ENCODE measurements at regions not wholly inside any gene's neighbourhood (a gene's known extent, or its start where the extent isn't known, plus 50 kb on each side); places are given as distances from the start of the nearest gene placed in this dataset.

DNA sequence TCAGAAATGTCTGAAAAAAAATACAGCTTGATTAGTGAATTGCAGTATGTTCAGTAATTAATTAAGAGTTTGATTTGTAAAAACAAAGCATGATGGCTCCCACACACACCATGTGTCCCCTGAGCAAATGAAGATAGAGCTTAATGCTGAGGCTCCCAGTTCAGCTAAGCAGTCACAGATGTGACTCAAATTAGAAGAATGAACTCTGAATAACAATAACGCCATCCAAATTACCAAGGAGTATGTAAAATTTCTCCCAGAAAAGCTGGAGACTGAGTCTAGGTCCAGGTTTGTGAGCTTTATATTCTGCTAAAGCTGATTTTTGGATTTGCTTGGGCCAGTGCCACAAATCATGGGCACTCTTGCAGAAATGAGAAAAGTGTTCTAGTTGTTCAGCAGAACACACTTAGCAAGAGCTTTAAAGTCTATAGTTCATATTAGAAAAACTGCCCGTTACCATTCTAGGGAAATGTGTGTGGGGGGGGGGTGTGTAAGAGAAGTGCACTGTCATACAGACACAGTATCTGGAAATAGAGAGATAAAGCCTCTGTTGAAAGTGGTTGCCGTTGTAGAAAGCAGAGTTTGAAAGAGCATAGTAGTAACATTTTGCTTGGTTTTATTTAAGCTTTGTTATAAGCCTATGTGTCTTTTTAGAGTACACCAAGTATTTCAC, 253.1 kb downstream of the BCAT1 start:
- TF ChIP-seq EGR1 (IDR thresholded peaks at IDR 0.05) (no peak), TEAD4 (IDR thresholded peaks at IDR 0.05) (no peak), ZBTB7A (IDR thresholded peaks at IDR 0.05; ENCODE audit: low read depth) (no peak), NFIC (IDR thresholded peaks at IDR 0.05) (no peak)
- TF ChIP-seq, protein P1, sequence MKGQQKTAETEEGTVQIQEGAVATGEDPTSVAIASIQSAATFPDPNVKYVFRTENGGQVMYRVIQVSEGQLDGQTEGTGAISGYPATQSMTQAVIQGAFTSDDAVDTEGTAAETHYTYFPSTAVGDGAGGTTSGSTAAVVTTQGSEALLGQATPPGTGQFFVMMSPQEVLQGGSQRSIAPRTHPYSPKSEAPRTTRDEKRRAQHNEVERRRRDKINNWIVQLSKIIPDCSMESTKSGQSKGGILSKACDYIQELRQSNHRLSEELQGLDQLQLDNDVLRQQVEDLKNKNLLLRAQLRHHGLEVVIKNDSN (IDR thresholded peaks at IDR 0.05): no peak

DNA sequence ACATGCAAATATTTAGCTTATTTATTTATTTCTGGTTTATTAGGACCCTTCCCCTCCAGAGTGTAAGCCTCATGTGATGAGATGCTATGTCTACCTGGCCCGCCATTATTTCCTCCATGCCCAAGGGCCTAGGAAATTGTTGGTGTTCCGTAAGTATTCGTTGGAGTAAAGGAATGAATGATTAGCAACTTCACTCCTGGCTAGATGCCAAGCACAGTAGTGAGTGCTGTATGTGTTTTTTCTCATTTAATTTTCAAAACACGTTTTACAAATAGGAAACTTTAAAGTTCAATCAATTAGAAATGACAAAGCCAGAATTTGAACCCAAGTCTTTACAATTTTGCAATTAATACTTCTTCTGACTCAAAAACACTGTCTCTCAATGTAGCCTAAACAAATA, 253.8 kb downstream of the BCAT1 start:
- TF ChIP-seq TEAD4 (IDR thresholded peaks at IDR 0.05) (no peak), TCF12 (IDR thresholded peaks at IDR 0.05; ENCODE audit: low read depth) (no peak), EP300 (IDR thresholded peaks at IDR 0.05; ENCODE audit: borderline replicate concordance) (no peak), EGR1 (IDR thresholded peaks at IDR 0.05) (no peak), RAD21 (IDR thresholded peaks at IDR 0.05; ENCODE audit: low read depth) (no peak), CREB1 (IDR thresholded peaks at IDR 0.05; ENCODE audit: low read depth) (no peak), NFIC (IDR thresholded peaks at IDR 0.05) (no peak), TAF1 (IDR thresholded peaks at IDR 0.05; ENCODE audit: low read depth) (no peak), YY1 (IDR thresholded peaks at IDR 0.05; ENCODE audit: low read depth) (no peak), FOXM1 (IDR thresholded peaks at IDR 0.05; ENCODE audit: borderline replicate concordance, low read depth) (no peak), ZBTB7A (IDR thresholded peaks at IDR 0.05; ENCODE audit: low read depth) (no peak), CEBPB (IDR thresholded peaks at IDR 0.05) (no peak)
- TF ChIP-seq, protein P2, sequence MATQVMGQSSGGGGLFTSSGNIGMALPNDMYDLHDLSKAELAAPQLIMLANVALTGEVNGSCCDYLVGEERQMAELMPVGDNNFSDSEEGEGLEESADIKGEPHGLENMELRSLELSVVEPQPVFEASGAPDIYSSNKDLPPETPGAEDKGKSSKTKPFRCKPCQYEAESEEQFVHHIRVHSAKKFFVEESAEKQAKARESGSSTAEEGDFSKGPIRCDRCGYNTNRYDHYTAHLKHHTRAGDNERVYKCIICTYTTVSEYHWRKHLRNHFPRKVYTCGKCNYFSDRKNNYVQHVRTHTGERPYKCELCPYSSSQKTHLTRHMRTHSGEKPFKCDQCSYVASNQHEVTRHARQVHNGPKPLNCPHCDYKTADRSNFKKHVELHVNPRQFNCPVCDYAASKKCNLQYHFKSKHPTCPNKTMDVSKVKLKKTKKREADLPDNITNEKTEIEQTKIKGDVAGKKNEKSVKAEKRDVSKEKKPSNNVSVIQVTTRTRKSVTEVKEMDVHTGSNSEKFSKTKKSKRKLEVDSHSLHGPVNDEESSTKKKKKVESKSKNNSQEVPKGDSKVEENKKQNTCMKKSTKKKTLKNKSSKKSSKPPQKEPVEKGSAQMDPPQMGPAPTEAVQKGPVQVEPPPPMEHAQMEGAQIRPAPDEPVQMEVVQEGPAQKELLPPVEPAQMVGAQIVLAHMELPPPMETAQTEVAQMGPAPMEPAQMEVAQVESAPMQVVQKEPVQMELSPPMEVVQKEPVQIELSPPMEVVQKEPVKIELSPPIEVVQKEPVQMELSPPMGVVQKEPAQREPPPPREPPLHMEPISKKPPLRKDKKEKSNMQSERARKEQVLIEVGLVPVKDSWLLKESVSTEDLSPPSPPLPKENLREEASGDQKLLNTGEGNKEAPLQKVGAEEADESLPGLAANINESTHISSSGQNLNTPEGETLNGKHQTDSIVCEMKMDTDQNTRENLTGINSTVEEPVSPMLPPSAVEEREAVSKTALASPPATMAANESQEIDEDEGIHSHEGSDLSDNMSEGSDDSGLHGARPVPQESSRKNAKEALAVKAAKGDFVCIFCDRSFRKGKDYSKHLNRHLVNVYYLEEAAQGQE (IDR thresholded peaks at IDR 0.05; ENCODE audit: low read depth): no peak
- TF ChIP-seq, protein P3, sequence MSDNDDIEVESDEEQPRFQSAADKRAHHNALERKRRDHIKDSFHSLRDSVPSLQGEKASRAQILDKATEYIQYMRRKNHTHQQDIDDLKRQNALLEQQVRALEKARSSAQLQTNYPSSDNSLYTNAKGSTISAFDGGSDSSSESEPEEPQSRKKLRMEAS (IDR thresholded peaks at IDR 0.05): no peak
- TF ChIP-seq, protein P1 (IDR thresholded peaks at IDR 0.05): no peak

DNA sequence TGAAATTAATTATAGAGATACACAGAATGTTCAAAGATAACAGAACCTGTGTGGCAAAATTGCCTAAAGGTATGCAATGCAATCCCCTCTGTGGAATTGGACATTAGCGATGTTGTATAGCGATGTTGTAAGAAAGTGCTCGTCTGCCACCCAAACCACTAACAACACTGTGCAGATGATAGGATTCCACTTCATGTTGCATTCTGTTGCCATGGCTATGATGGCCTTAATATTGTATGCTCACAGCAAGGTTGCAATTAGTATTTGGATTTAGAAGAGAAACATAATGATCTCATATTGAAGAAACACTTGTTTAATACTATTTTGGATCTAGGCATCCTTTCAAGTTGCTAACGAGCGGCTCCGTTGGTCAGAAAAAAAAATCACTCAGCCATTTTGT, 260.3 kb downstream of the BCAT1 start:
- TF ChIP-seq, protein P2 (IDR thresholded peaks at IDR 0.05; ENCODE audit: low read depth): no peak
- TF ChIP-seq EP300 (IDR thresholded peaks at IDR 0.05; ENCODE audit: borderline replicate concordance) (no peak), RAD21 (IDR thresholded peaks at IDR 0.05; ENCODE audit: low read depth) (no peak), TAF1 (IDR thresholded peaks at IDR 0.05; ENCODE audit: low read depth) (no peak), CREB1 (IDR thresholded peaks at IDR 0.05; ENCODE audit: low read depth) (no peak), TCF12 (IDR thresholded peaks at IDR 0.05; ENCODE audit: low read depth) (no peak), CEBPB (IDR thresholded peaks at IDR 0.05) (no peak), ZBTB7A (IDR thresholded peaks at IDR 0.05; ENCODE audit: low read depth) (no peak), TEAD4 (IDR thresholded peaks at IDR 0.05) (no peak), EGR1 (IDR thresholded peaks at IDR 0.05) (no peak), YY1 (IDR thresholded peaks at IDR 0.05; ENCODE audit: low read depth) (no peak), NFIC (IDR thresholded peaks at IDR 0.05) (no peak), FOXM1 (IDR thresholded peaks at IDR 0.05; ENCODE audit: borderline replicate concordance, low read depth) (no peak)
- TF ChIP-seq, protein P3 (IDR thresholded peaks at IDR 0.05): no peak
- TF ChIP-seq, protein P1 (IDR thresholded peaks at IDR 0.05): no peak

DNA sequence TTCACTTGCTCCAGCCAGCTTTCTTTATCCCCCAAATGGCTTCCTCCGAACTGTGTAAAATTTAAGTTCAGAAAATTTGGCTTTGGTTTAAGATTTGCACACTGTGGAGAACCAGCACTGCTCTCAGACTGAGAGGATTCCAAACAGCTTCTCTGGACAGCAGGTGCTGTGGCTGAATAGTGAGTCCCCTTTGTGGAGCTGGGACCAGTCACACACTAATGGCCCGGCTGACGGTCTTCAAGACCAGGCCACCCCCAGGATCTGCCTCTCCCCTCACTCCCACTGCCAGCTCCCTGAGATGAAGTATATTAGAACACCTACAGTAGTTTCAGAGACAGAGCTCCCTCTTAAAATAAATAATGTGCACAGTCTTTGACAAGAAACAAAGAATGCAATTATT, 267.3 kb downstream of the BCAT1 start:
- TF ChIP-seq TCF12 (IDR thresholded peaks at IDR 0.05; ENCODE audit: low read depth) (no peak), NFIC (IDR thresholded peaks at IDR 0.05) (no peak), ZBTB7A (IDR thresholded peaks at IDR 0.05; ENCODE audit: low read depth) (no peak), EGR1 (IDR thresholded peaks at IDR 0.05) (no peak), EP300 (IDR thresholded peaks at IDR 0.05; ENCODE audit: borderline replicate concordance) (no peak), TEAD4 (IDR thresholded peaks at IDR 0.05) (no peak), RAD21 (IDR thresholded peaks at IDR 0.05; ENCODE audit: low read depth) (no peak), FOXM1 (IDR thresholded peaks at IDR 0.05; ENCODE audit: borderline replicate concordance, low read depth) (no peak), CREB1 (IDR thresholded peaks at IDR 0.05; ENCODE audit: low read depth) (no peak), CEBPB (IDR thresholded peaks at IDR 0.05) (no peak), TAF1 (IDR thresholded peaks at IDR 0.05; ENCODE audit: low read depth) (no peak), YY1 (IDR thresholded peaks at IDR 0.05; ENCODE audit: low read depth) (no peak)
- TF ChIP-seq, protein P2 (IDR thresholded peaks at IDR 0.05; ENCODE audit: low read depth): no peak
- TF ChIP-seq, protein P1 (IDR thresholded peaks at IDR 0.05): no peak
- TF ChIP-seq, protein P3 (IDR thresholded peaks at IDR 0.05): no peak

All from Ishikawa (cell line).